ENCODE measurements at regions not wholly inside any gene's neighbourhood (a gene's known extent, or its start where the extent isn't known, plus 50 kb on each side); places are given as distances from the start of the nearest gene placed in this dataset.

GRCh38 chr2:221001381-221001801, 570.7 kb downstream of the EPHA4 start:
- DNase-seq (ENCODE audit: low read depth in 2 of 2, low spot score in 1 of 2), result no peak

- DNase-seq (ENCODE audit: low read depth in 2 of 2, low spot score in 1 of 2), result no peak
These were observed 569.9 kb downstream of the EPHA4 start for GRCh38 chr2:221002101-221002685.

GRCh38 chr2:221005338-221005737, 566.8 kb downstream of the EPHA4 start:
- no peak for DNase-seq (ENCODE audit: low read depth in 2 of 2, low spot score in 1 of 2)

- DNase-seq (ENCODE audit: low read depth in 2 of 2, low spot score in 1 of 2), result no peak
These were observed 566.0 kb downstream of the EPHA4 start for GRCh38 chr2:221006084-221006483.

GRCh38 chr2:221016551-221016950, 555.6 kb downstream of the EPHA4 start:
- no peak for DNase-seq (ENCODE audit: low read depth in 2 of 2, low spot score in 1 of 2)

GRCh38 chr2:221018262-221018661, 553.8 kb downstream of the EPHA4 start:
- no peak for DNase-seq (ENCODE audit: low read depth in 2 of 2, low spot score in 1 of 2)

GRCh38 chr2:221019668-221020067, 552.4 kb downstream of the EPHA4 start:
- DNase-seq (ENCODE audit: low read depth in 2 of 2, low spot score in 1 of 2), result no peak

GRCh38 chr2:221022554-221022953, 549.5 kb downstream of the EPHA4 start:
- DNase-seq (ENCODE audit: low read depth in 2 of 2, low spot score in 1 of 2), result no peak

GRCh38 chr2:221025398-221025797, 546.7 kb downstream of the EPHA4 start:
- DNase-seq (ENCODE audit: low read depth in 2 of 2, low spot score in 1 of 2), result no peak

- no peak for DNase-seq (ENCODE audit: low read depth in 2 of 2, low spot score in 1 of 2)
These were observed 537.9 kb downstream of the EPHA4 start for GRCh38 chr2:221034026-221034701.

GRCh38 chr2:221034973-221035372, 537.1 kb downstream of the EPHA4 start:
- no peak for DNase-seq (ENCODE audit: low read depth in 2 of 2, low spot score in 1 of 2)

- no peak for DNase-seq (ENCODE audit: low read depth in 2 of 2, low spot score in 1 of 2)
These were observed 529.2 kb downstream of the EPHA4 start for GRCh38 chr2:221042926-221043325.

- no peak for DNase-seq (ENCODE audit: low read depth in 2 of 2, low spot score in 1 of 2)
These were observed 527.3 kb downstream of the EPHA4 start for GRCh38 chr2:221044781-221045180.

- no peak for DNase-seq (ENCODE audit: low read depth in 2 of 2, low spot score in 1 of 2)
These were observed 521.9 kb downstream of the EPHA4 start for GRCh38 chr2:221050020-221050795.

GRCh38 chr2:221051162-221051561, 520.9 kb downstream of the EPHA4 start:
- DNase-seq (ENCODE audit: low read depth in 2 of 2, low spot score in 1 of 2), result no peak

GRCh38 chr2:221060376-221060775, 511.7 kb downstream of the EPHA4 start:
- no peak for DNase-seq (ENCODE audit: low read depth in 2 of 2, low spot score in 1 of 2)

GRCh38 chr2:221063568-221063967, 508.5 kb downstream of the EPHA4 start:
- DNase-seq (ENCODE audit: low read depth in 2 of 2, low spot score in 1 of 2), result no peak

- no peak for DNase-seq (ENCODE audit: low read depth in 2 of 2, low spot score in 1 of 2)
These were observed 507.8 kb downstream of the EPHA4 start for GRCh38 chr2:221064058-221064854.

GRCh38 chr2:221064880-221065279, 507.2 kb downstream of the EPHA4 start:
- DNase-seq (ENCODE audit: low read depth in 2 of 2, low spot score in 1 of 2), result no peak

GRCh38 chr2:221068123-221068522, 504.0 kb downstream of the EPHA4 start:
- no peak for DNase-seq (ENCODE audit: low read depth in 2 of 2, low spot score in 1 of 2)

- DNase-seq (ENCODE audit: low read depth in 2 of 2, low spot score in 1 of 2), result no peak
These were observed 502.0 kb downstream of the EPHA4 start for GRCh38 chr2:221070106-221070505.

Data from stimulated activated CD8-positive, alpha-beta memory T cell treated with anti-CD3 and anti-CD28 coated beads, Interleukin-4, amount 100 ng/mL, for 1 hour (primary cell).